ENCODE measurements at regions not wholly inside any gene's neighbourhood (a gene's known extent, or its start where the extent isn't known, plus 50 kb on each side); places are given as distances from the start of the nearest gene placed in this dataset.

GRCh38 chr13:73837147-73837546, 297.1 kb downstream of the KLF12 start:
- Histone ChIP-seq H3K4me1 (peaks cover 5% of the 10 kb centered on the region; the same call in 1 of the 2 replicates), H3K4me3 (ENCODE audit: low read depth, low read length) (no peak overlapping the region), H3K9me3 (no peaks in the 10 kb centered on the region), H3K36me3 (ENCODE audit: control insufficient read depth, insufficient read depth, low read length) (no peaks in the 10 kb centered on the region), H3K27me3 (replicated peaks; ENCODE audit: control insufficient read depth, insufficient read depth, low read length) (no peaks in the 10 kb centered on the region)
- H3K4me1 Mint-ChIP-seq (ENCODE audit: low read depth, unreplicated experiment) = peaks cover 4% of the 10 kb centered on the region
- CTCF ChIA-PET = interaction anchor here (0.6 to 2.1 kb wide), 2 partner anchors 12 to 450 kb away, joined by 3 to 6 read pairs; no protein-coding TSS in a partner anchor
- no peaks in the 10 kb centered on the region for H3K36me3 Mint-ChIP-seq (ENCODE audit: insufficient read depth, unreplicated experiment)
- no peaks in the 10 kb centered on the region for H3K9me3 Mint-ChIP-seq (ENCODE audit: unreplicated experiment)
- no peak overlapping the region for H3K27ac Mint-ChIP-seq (ENCODE audit: unreplicated experiment)
- TF ChIP-seq CTCF (IDR thresholded peaks at IDR 0.05; ENCODE audit: insufficient read depth in 1 of 2, low read depth in 1 of 2, low read length in 1 of 2, severe bottlenecking in 1 of 2, unreplicated experiment in 1 of 2) = no peak
- POLR2A ChIA-PET = no interaction called here
- H3K4me3 Mint-ChIP-seq (ENCODE audit: unreplicated experiment) = no peak overlapping the region
- DNase-seq = no peak
- intact Hi-C loops (cut with micrococcal nuclease; ENCODE audit: unreplicated experiment) = no loop called here
- BruUV-seq (replicated peaks) = no TSS peak
- H3K27me3 Mint-ChIP-seq (ENCODE audit: insufficient read depth, unreplicated experiment) = no peaks in the 10 kb centered on the region

DNA sequence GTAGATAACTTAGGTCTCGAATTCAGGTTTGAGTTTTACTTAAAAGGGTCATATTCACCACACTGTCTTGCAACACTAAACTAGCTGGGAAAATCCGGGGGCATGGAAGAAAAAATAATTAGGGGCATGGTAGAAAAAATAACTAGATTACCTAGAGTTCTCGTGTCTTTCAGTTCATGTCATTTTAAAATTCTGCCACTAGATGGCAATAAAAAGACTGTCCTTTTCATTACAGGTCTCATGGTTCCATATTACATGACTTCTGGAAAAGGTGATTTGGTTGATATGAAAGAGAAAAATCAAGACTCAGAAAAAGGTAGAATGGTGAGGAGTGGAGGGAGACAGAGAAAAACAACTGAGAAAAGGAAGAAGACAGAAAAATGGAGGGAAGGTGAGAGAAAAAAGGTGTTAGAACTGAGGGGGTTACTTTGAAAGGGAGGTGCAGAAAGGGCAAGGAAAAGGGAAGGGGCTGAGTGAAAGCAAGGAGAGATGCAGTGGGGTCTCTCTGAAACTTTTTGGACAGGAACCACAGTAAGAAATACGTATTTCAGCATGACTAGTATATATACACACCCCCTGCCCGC, 299.0 kb downstream of the KLF12 start:
- Mint-ChIP-seq H3K4me3 (ENCODE audit: unreplicated experiment) (no peak overlapping the region), H3K36me3 (ENCODE audit: insufficient read depth, unreplicated experiment) (no peaks in the 10 kb centered on the region), H3K9me3 (ENCODE audit: unreplicated experiment) (no peaks in the 10 kb centered on the region), H3K4me1 (ENCODE audit: low read depth, unreplicated experiment) (peaks cover 7% of the 10 kb centered on the region), H3K27ac (ENCODE audit: unreplicated experiment) (no peak overlapping the region), H3K27me3 (ENCODE audit: insufficient read depth, unreplicated experiment) (no peaks in the 10 kb centered on the region)
- ChIA-PET POLR2A (no interaction called here), CTCF (interaction anchor here (2.1 kb wide), 1 partner anchor 452 kb away, joined by 6 read pairs; no protein-coding TSS in a partner anchor)
- intact Hi-C loops (cut with micrococcal nuclease; ENCODE audit: unreplicated experiment) = loop anchor here (1.0 kb wide), 3 partner anchors 80 to 452 kb away; no protein-coding TSS in a partner anchor
- Histone ChIP-seq H3K9me3 (no peaks in the 10 kb centered on the region), H3K4me3 (ENCODE audit: low read depth, low read length) (no peak overlapping the region), H3K27me3 (replicated peaks; ENCODE audit: control insufficient read depth, insufficient read depth, low read length) (no peaks in the 10 kb centered on the region), H3K4me1 (peaks cover 10% of the 10 kb centered on the region; the same call in 1 of the 2 replicates), H3K36me3 (ENCODE audit: control insufficient read depth, insufficient read depth, low read length) (no peaks in the 10 kb centered on the region)
- DNase-seq = peak in 1 of 2 experiments; percentile 37
- peak in 1 of 2 experiments; percentile 42 for TF ChIP-seq CTCF (IDR thresholded peaks at IDR 0.05; ENCODE audit: insufficient read depth in 1 of 2, low read depth in 1 of 2, low read length in 1 of 2, severe bottlenecking in 1 of 2, unreplicated experiment in 1 of 2)
- no TSS peak for BruUV-seq (replicated peaks)

DNA sequence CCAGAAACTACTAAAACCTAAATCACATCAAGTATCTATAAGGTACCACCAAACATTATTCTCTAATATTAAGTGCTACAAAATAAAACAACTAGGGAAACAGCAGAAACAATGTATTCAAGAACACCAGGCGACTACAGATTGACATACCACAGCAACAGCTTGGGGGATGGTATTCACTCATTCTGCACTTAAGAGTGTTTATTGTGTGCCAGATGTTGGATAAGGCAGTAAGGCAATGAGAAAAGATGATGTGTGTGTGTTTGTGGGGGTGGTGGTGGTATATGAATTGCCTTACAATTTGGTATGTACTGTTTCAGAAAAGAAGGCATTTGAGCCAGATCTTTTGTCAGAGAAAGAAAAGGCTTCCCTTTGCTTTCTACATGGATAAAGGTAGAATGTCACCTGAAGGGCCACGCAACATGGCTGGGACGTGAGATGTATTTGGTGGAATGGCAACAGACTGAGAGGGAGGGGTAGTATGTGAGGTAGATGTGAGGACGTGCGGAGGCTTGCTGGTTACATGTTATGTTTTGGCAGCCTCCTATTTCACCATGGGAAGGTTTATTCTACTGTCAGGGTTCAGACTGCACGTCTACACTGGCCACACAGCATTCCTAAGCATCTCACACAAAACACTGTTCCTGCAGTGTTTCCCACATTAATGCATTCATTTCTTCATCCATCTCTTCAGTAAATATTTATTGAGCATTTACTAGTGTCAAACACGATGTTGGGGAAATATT, 300.7 kb downstream of the KLF12 start:
- Histone ChIP-seq H3K9me3 (no peaks in the 10 kb centered on the region), H3K4me1 (peaks cover 10% of the 10 kb centered on the region; the same call in 1 of the 2 replicates), H3K4me3 (ENCODE audit: low read depth, low read length) (no peak overlapping the region), H3K27me3 (replicated peaks; ENCODE audit: control insufficient read depth, insufficient read depth, low read length) (no peaks in the 10 kb centered on the region), H3K36me3 (ENCODE audit: control insufficient read depth, insufficient read depth, low read length) (no peaks in the 10 kb centered on the region)
- no peak for TF ChIP-seq CTCF (IDR thresholded peaks at IDR 0.05; ENCODE audit: insufficient read depth in 1 of 2, low read depth in 1 of 2, low read length in 1 of 2, severe bottlenecking in 1 of 2, unreplicated experiment in 1 of 2)
- CTCF ChIA-PET = interaction anchor here (0.6 to 1.3 kb wide), 3 partner anchors 96 to 454 kb away, joined by 3 read pairs; no protein-coding TSS in a partner anchor
- H3K9me3 Mint-ChIP-seq (ENCODE audit: unreplicated experiment) = no peaks in the 10 kb centered on the region
- intact Hi-C loops (cut with micrococcal nuclease; ENCODE audit: unreplicated experiment) = no loop called here
- peaks cover 7% of the 10 kb centered on the region for H3K4me1 Mint-ChIP-seq (ENCODE audit: low read depth, unreplicated experiment)
- DNase-seq = no peak
- no peaks in the 10 kb centered on the region for H3K36me3 Mint-ChIP-seq (ENCODE audit: insufficient read depth, unreplicated experiment)
- no peak overlapping the region for H3K4me3 Mint-ChIP-seq (ENCODE audit: unreplicated experiment)
- BruUV-seq (replicated peaks) = no TSS peak
- POLR2A ChIA-PET = no interaction called here
- H3K27me3 Mint-ChIP-seq (ENCODE audit: insufficient read depth, unreplicated experiment) = no peaks in the 10 kb centered on the region
- no peak overlapping the region for H3K27ac Mint-ChIP-seq (ENCODE audit: unreplicated experiment)

Data from Caco-2 (cell line).